Pancreas (tissue), 10 donors: ENCODE measurements at regions not wholly inside any gene's neighbourhood (a gene's known extent, or its start where the extent isn't known, plus 50 kb on each side); places are given as distances from the start of the nearest gene placed in this dataset.
A peak's percentile ranks its signal among the peaks of the same experiment; 100 is the strongest.

Source experiments
- ATAC-seq, 4 donors: fragments of 200-7000 bp; cut with Tn5 transposase; one replicate each; pipeline versions ENCODE4 v1.8.0 to v1.9.1; 2020; ENCODE audit warnings: mild to moderate bottlenecking in 4 of 4, moderate library complexity in 4 of 4
- DNase-seq, 6 donors: peaks; one replicate each; pipeline ENCODE4 v3.0.0-alpha.2; 2020
- FAIRE-seq: peaks from 2 replicates; lab custom pipeline; 2012; peaks lifted over from hg19 to GRCh38; lab: Jason Lieb, UNC
- H3K27ac ChIP-seq, 4 donors: fragments of 200-600 bp; sonication (generic); 1 replicate in 3 of 4; 2 replicates in 1 of 4; pipeline versions ENCODE4 v1.5.0 to v1.8.0; 2020
- H3K27me3 ChIP-seq, 4 donors: fragments of 200-600 bp; one replicate each; pipeline ENCODE4 v1.8.0; 2021
- H3K36me3 ChIP-seq, 3 donors: fragments of 200-600 bp; sonication (generic) in 1 of 3; one replicate each; pipeline versions ENCODE4 v1.5.0 to v1.8.0; 2020 to 2021
- H3K4me1 ChIP-seq, 3 donors: fragments of 200-600 bp; one replicate each; pipeline ENCODE4 v1.8.0; 2021
- H3K4me3 ChIP-seq, 4 donors: fragments of 200-600 bp; sonication (generic) in 2 of 4; one replicate each; pipeline versions ENCODE4 v1.5.0 to v1.8.0; 2020 to 2021
- H3K9me3 ChIP-seq, 4 donors: fragments of 200-600 bp; one replicate each; pipeline ENCODE4 v1.8.0; 2021
- CTCF ChIP-seq, 4 donors: fragments of 200-600 bp; sonication (generic) in 3 of 4; IDR thresholded peaks; one replicate each; pipeline versions ENCODE4 v1.5.0 to v1.8.0; 2021; ENCODE audit warnings: antibody characterized with exemption in 4 of 4
- WGBS, 2 donors: extraction: QIAGEN DNeasy Blood & Tissue Kit; methylation state at CpG; one replicate each; pipeline ENCODE4 v1.1.7; 2013; 5-methylcytosine and 5-hydroxymethylcytosine counted together
- intact Hi-C, 3 donors: fragments of 100-400 bp; cut with DNase I; formaldehyde crosslinking; loops; one replicate each; pipeline versions ENCODE4 v1.11.1 to v1.14.2; 2022
- donor health status: healthy with polysubstance abuse.
- donor health status: DM: no; HTN: no; CAD: no; lungs with moderate emphysema.
- donor health status: DM: no; HTN: no; CAD: no.
- donor health status: control.
- donor health status: control.
- donor health status: Bipolar disorder and iron deficiency.
- donor health status: DM: yes; HTN: yes; CAD: no.
- donor health status: DM: no; HTN: no; CAD: no.
- donor health status: DM: no; HTN: no; CAD: no.
- donor health status: DM: yes; HTN: yes; CAD: no.

- ATAC-seq (no peak), DNase-seq (no peak), FAIRE-seq (no peak)
- Histone ChIP-seq H3K36me3 (no peaks in the 10 kb centered on the region), H3K9me3 (no peaks in the 10 kb centered on the region), H3K27ac (no peak overlapping the region), H3K27me3 (no peaks in the 10 kb centered on the region), H3K4me1 (no peaks in the 10 kb centered on the region), H3K4me3 (no peak overlapping the region)
- TF ChIP-seq CTCF (IDR thresholded peaks at IDR 0.05): no peak
- intact Hi-C loops: no loop called here
- 78 to 89% methylated on average over 1 of the region's 1 CpG for WGBS, 2 donors
Measured at GRCh38 chr15:39056357-39056756, 491.7 kb upstream of the RASGRP1 start.

GRCh38 chr15:39058351-39059131 lies 493.9 kb upstream of the RASGRP1 start:
- 91 to 98% methylated on average over 6 of the region's 6 CpGs for WGBS, 2 donors
- intact Hi-C loops: no loop called here

GRCh38 chr15:39059917-39060316 lies 495.3 kb upstream of the RASGRP1 start:
- H3K4me3 ChIP-seq: no peak overlapping the region
- no peak for TF ChIP-seq CTCF (IDR thresholded peaks at IDR 0.05)
- ATAC-seq: no peak
- DNase-seq: no peak
- WGBS, 2 donors: 92 to 94% methylated on average over 4 of the region's 4 CpGs
- H3K27me3 ChIP-seq: no peaks in the 10 kb centered on the region
- H3K27ac ChIP-seq: no peak overlapping the region
- H3K36me3 ChIP-seq: no peaks in the 10 kb centered on the region
- no peaks in the 10 kb centered on the region for H3K4me1 ChIP-seq
- intact Hi-C loops: no loop called here
- no peaks in the 10 kb centered on the region for H3K9me3 ChIP-seq
- FAIRE-seq: no peak

More at GRCh38 chr15:39058351-39059131, 493.9 kb upstream of the RASGRP1 start:
- Histone ChIP-seq H3K9me3 (no peaks in the 10 kb centered on the region), H3K36me3 (no peaks in the 10 kb centered on the region), H3K27me3 (no peaks in the 10 kb centered on the region), H3K27ac (no peak overlapping the region), H3K4me1 (no peaks in the 10 kb centered on the region), H3K4me3 (no peak overlapping the region)
- ATAC-seq: no peak
- no peak for FAIRE-seq
- DNase-seq: no peak
- no peak for TF ChIP-seq CTCF (IDR thresholded peaks at IDR 0.05)

GRCh38 chr15:39061952-39062464 lies 497.4 kb upstream of the RASGRP1 start:
- no peaks in the 10 kb centered on the region for H3K9me3 ChIP-seq
- intact Hi-C loops: no loop called here
- no peak for ATAC-seq
- H3K27ac ChIP-seq: no peak overlapping the region
- H3K36me3 ChIP-seq: no peaks in the 10 kb centered on the region
- no peak for FAIRE-seq
- no peaks in the 10 kb centered on the region for H3K4me1 ChIP-seq
- no peaks in the 10 kb centered on the region for H3K27me3 ChIP-seq
- no peak for TF ChIP-seq CTCF (IDR thresholded peaks at IDR 0.05)
- 49 to 56% methylated on average over 6 of the region's 6 CpGs for WGBS, 2 donors
- H3K4me3 ChIP-seq: no peak overlapping the region
- no peak for DNase-seq

- H3K9me3 ChIP-seq: no peaks in the 10 kb centered on the region
- DNase-seq: no peak
- H3K27me3 ChIP-seq: no peaks in the 10 kb centered on the region
- H3K4me3 ChIP-seq: no peak overlapping the region
- ATAC-seq: no peak
- no peak overlapping the region for H3K27ac ChIP-seq
- no peak for TF ChIP-seq CTCF (IDR thresholded peaks at IDR 0.05)
- H3K36me3 ChIP-seq: no peaks in the 10 kb centered on the region
- no peaks in the 10 kb centered on the region for H3K4me1 ChIP-seq
- WGBS, 2 donors: 40 to 53% methylated on average over 3 of the region's 3 CpGs
- FAIRE-seq: peak; percentile 29
- intact Hi-C loops: no loop called here
Measured at GRCh38 chr15:39066677-39067076, 502.1 kb upstream of the RASGRP1 start.
